IMR-90 (cell line): ENCODE measurements at regions not wholly inside any gene's neighbourhood (a gene's known extent, or its start where the extent isn't known, plus 50 kb on each side); places are given as distances from the start of the nearest gene placed in this dataset.

Experiments
- ATAC-seq: fragments of 200-7000 bp; cut with Tn5 transposase; 2 replicates; pipeline ENCODE4 v1.9.1; 2020; ENCODE audit warnings: low read depth, mild to moderate bottlenecking, moderate library complexity
- BruUV-seq: library from RNA; stranded (reverse); fragments of 400-500 nt; replicated peaks from 2 replicates; lab custom pipeline; 2021; lab: Mats Ljungman, UMichigan
- CTCF ChIA-PET: fragments of 300-600 bp; formaldehyde crosslinking; extraction: SDS; loops from one replicate; lab custom pipeline; 2021; ENCODE audit warnings: antibody characterized with exemption; lab: Yijun Ruan, JAX
- POLR2A ChIA-PET: fragments of 300-600 bp; sonication (Branson Sonifier 250); formaldehyde crosslinking; loops from one replicate; lab custom pipeline; 2022; ENCODE audit warnings: antibody characterized with exemption; ENCODE audit not compliant: unreplicated experiment; lab: Charles Lee
- DNase-seq: peaks from one replicate; pipeline ENCODE4 v3.0.0; 2013
- H2AFZ ChIP-seq: replicated peaks from 2 replicates; pipeline ENCODE3; 2013; ENCODE audit warnings: low read length, mild to moderate bottlenecking; ENCODE audit not compliant: poor library complexity
- H2AK5ac ChIP-seq: 2 replicates; pipeline ENCODE4 v1.6.1; 2013; ENCODE audit warnings: low read depth, low read length, inconsistent platforms
- H2AK9ac ChIP-seq: replicated peaks from 2 replicates; pipeline ENCODE3; 2013; ENCODE audit warnings: mild to moderate bottlenecking, low read depth, low read length, moderate library complexity; ENCODE audit not compliant: poor library complexity
- H2BK120ac ChIP-seq: 2 replicates; pipeline ENCODE4 v1.6.1; 2013; ENCODE audit warnings: low read depth, low read length, inconsistent platforms
- H2BK15ac ChIP-seq: 3 replicates; pipeline ENCODE4 v1.6.1; 2013; ENCODE audit warnings: low read depth, low read length, inconsistent platforms
- H2BK20ac ChIP-seq: 2 replicates; pipeline ENCODE4 v1.6.1; 2013; ENCODE audit warnings: low read depth, mild to moderate bottlenecking, inconsistent platforms, low read length, moderate library complexity
- H2BK5ac ChIP-seq: 2 replicates; pipeline ENCODE4 v1.6.1; 2013; ENCODE audit warnings: mild to moderate bottlenecking, low read depth, low read length, inconsistent platforms; ENCODE audit not compliant: poor library complexity, severe bottlenecking
- H3K14ac ChIP-seq: replicated peaks from 2 replicates; pipeline ENCODE4 v1.6.1; 2013; ENCODE audit warnings: low read depth, low read length, inconsistent platforms
- H3K18ac ChIP-seq: 2 replicates; pipeline ENCODE4 v1.6.1; 2013; ENCODE audit warnings: low read depth, low read length, control low read depth
- H3K23ac ChIP-seq: 2 replicates; pipeline ENCODE4 v1.6.1; 2013; ENCODE audit warnings: low read depth, low read length, inconsistent platforms
- H3K27ac ChIP-seq: 2 replicates; pipeline ENCODE4 v1.5.1; 2013; ENCODE audit warnings: mild to moderate bottlenecking, control low read depth, low read length; ENCODE audit not compliant: insufficient read depth
- H3K27me3 ChIP-seq: 2 replicates; pipeline ENCODE4 v1.6.1; 2013; ENCODE audit warnings: low read length; ENCODE audit not compliant: control insufficient read depth, insufficient read depth
- H3K36me3 ChIP-seq: 2 replicates; pipeline ENCODE4 v1.6.1; 2013; ENCODE audit warnings: low read length, mixed read lengths; ENCODE audit not compliant: control insufficient read depth, insufficient read depth
- H3K4ac ChIP-seq: 2 replicates; pipeline ENCODE4 v1.6.1; 2013; ENCODE audit warnings: low read depth, low read length, inconsistent platforms
- H3K4me1 ChIP-seq: 2 replicates; pipeline ENCODE4 v1.6.1; 2013; ENCODE audit warnings: low read length, mixed read lengths; ENCODE audit not compliant: control insufficient read depth, insufficient read depth
- H3K4me2 ChIP-seq: 2 replicates; pipeline ENCODE4 v1.6.1; 2013; ENCODE audit warnings: low read depth, mild to moderate bottlenecking, control low read depth, low read length, moderate library complexity
- H3K4me3 ChIP-seq: 2 replicates; pipeline ENCODE4 v1.5.1; 2013; ENCODE audit warnings: low read depth, mild to moderate bottlenecking, control low read depth, low read length, moderate library complexity; ENCODE audit not compliant: insufficient read depth
- H3K56ac ChIP-seq: 2 replicates; pipeline ENCODE4 v1.6.1; 2013; ENCODE audit warnings: low read length, inconsistent platforms; ENCODE audit not compliant: insufficient read depth; ENCODE audit errors: extremely low read depth
- H3K79me1 ChIP-seq, 2 experiments: 2 replicates each; pipeline ENCODE4 v1.6.1; 2013; ENCODE audit warnings: low read length in 2 of 2, inconsistent platforms in 1 of 2, low read depth in 1 of 2
- H3K9ac ChIP-seq: 2 replicates; pipeline ENCODE4 v1.6.1; 2013; ENCODE audit warnings: low read depth, low read length, control low read depth
- H3K9me1 ChIP-seq: 2 replicates; pipeline ENCODE4 v1.6.1; 2013; ENCODE audit warnings: low read length, inconsistent platforms; ENCODE audit not compliant: insufficient read depth
- H3K9me3 ChIP-seq: 2 replicates; pipeline ENCODE4 v1.6.1; 2013; ENCODE audit warnings: low read length; ENCODE audit not compliant: control insufficient read depth, insufficient read depth
- H4K20me1 ChIP-seq: 2 replicates; pipeline ENCODE4 v1.6.1; 2013; ENCODE audit warnings: low read length, inconsistent platforms; ENCODE audit not compliant: insufficient read depth
- H4K5ac ChIP-seq: 2 replicates; pipeline ENCODE4 v1.6.1; 2013; ENCODE audit warnings: mild to moderate bottlenecking, low read depth, low read length, control low read depth
- H4K8ac ChIP-seq, 2 experiments: 2 replicates each; pipeline ENCODE4 v1.6.1; 2013; ENCODE audit warnings: low read depth in 2 of 2, low read length in 2 of 2, control low read depth in 1 of 2, inconsistent platforms in 1 of 2
- H4K91ac ChIP-seq: 2 replicates; pipeline ENCODE4 v1.6.1; 2013; ENCODE audit warnings: low read depth, low read length, inconsistent platforms; ENCODE audit not compliant: insufficient read depth
- BHLHE40 ChIP-seq: fragments of 150-350 bp; IDR thresholded peaks from 2 replicates; pipeline ENCODE4 v1.6.1; 2016; ENCODE audit warnings: mild to moderate bottlenecking, low read depth, low read length
- CEBPB ChIP-seq: IDR thresholded peaks from 2 replicates; pipeline ENCODE4 v1.6.1; 2012; ENCODE audit warnings: low read depth, low read length, improper control_type of control experiment
- CHD1 ChIP-seq: IDR thresholded peaks from 2 replicates; pipeline ENCODE4 v1.6.1; 2012; ENCODE audit warnings: low read depth, low read length, improper control_type of control experiment
- ELK1 ChIP-seq: fragments of 150-350 bp; IDR thresholded peaks from 2 replicates; pipeline ENCODE4 v1.6.1; 2016; ENCODE audit warnings: low read depth, mild to moderate bottlenecking, low read length, moderate library complexity, borderline replicate concordance
- FOS ChIP-seq: fragments of 150-350 bp; IDR thresholded peaks from 2 replicates; pipeline ENCODE4 v1.6.1; 2016; ENCODE audit warnings: low read depth, low read length
- MAFK ChIP-seq: IDR thresholded peaks from 2 replicates; pipeline ENCODE4 v1.6.1; 2012; ENCODE audit warnings: low read depth, low read length, improper control_type of control experiment
- MAZ ChIP-seq: IDR thresholded peaks from 2 replicates; pipeline ENCODE4 v1.6.1; 2012; ENCODE audit warnings: low read depth, mild to moderate bottlenecking, low read length, improper control_type of control experiment, moderate library complexity, borderline replicate concordance
- NFE2L2 ChIP-seq: fragments of 150-350 bp; IDR thresholded peaks from 2 replicates; pipeline ENCODE4 v1.6.1; 2016; ENCODE audit warnings: low read depth, mild to moderate bottlenecking, low read length
- POLR2A ChIP-seq: IDR thresholded peaks from 2 replicates; pipeline ENCODE4 v1.6.1; 2012; ENCODE audit warnings: mild to moderate bottlenecking, low read depth, low read length
- RAD21 ChIP-seq: IDR thresholded peaks from 2 replicates; pipeline ENCODE4 v1.6.1; 2012; ENCODE audit warnings: low read length, improper control_type of control experiment
- RCOR1 ChIP-seq: IDR thresholded peaks from 2 replicates; pipeline ENCODE4 v1.6.1; 2012; ENCODE audit warnings: mild to moderate bottlenecking, low read length, improper control_type of control experiment; ENCODE audit not compliant: insufficient replicate concordance
- RFX5 ChIP-seq: IDR thresholded peaks from 2 replicates; pipeline ENCODE4 v1.8.0; 2012; ENCODE audit warnings: low read depth, mild to moderate bottlenecking, low read length, moderate library complexity
- SMC3 ChIP-seq: fragments of 150-350 bp; IDR thresholded peaks from 2 replicates; pipeline ENCODE4 v1.6.1; 2016; ENCODE audit warnings: low read depth, mild to moderate bottlenecking, antibody characterized with exemption, low read length, moderate library complexity
- USF2 ChIP-seq: fragments of 150-350 bp; IDR thresholded peaks from 2 replicates; pipeline ENCODE4 v1.6.1; 2017; ENCODE audit warnings: mild to moderate bottlenecking, antibody characterized with exemption, low read length, low read depth
- WGBS, 2 experiments: methylation state at CpG; one replicate each; pipeline versions ENCODE4 v1.1.5 to v1.1.7; 2013; ENCODE audit warnings: missing lambda C conversion rate in 2 of 2; ENCODE audit not compliant: insufficient read length in 1 of 2; ENCODE audit errors: extremely low coverage in 2 of 2; 5-methylcytosine and 5-hydroxymethylcytosine counted together
- dilution Hi-C: fragments of 300-500 bp; cut with HindIII; formaldehyde crosslinking; loops from one replicate; pipeline ENCODE4 v1.14.3; 2018; ENCODE audit warnings: low sequenced_read_pairs; ENCODE audit not compliant: unreplicated experiment
- in situ Hi-C: fragments of 300-500 bp; cut with MboI; formaldehyde crosslinking; loops from 3 replicates; pipeline ENCODE4 v1.14.3; 2019; ENCODE audit warnings: low sequenced_read_pairs, inconsistent platforms, mixed read lengths
- intact Hi-C: fragments of 100-400 bp; cut with micrococcal nuclease; formaldehyde crosslinking; loops from 2 replicates; pipeline ENCODE4 v1.10.0; 2022
- TF ChIP-seq, protein P1 (sequence below): conservative IDR thresholded peaks from 2 replicates; pipeline ENCODE4 v1.5.1; 2012; ENCODE audit warnings: mild to moderate bottlenecking, low read depth, low read length, improper control_type of control experiment

- H2BK15ac ChIP-seq: no peak overlapping the region
- 17% methylated on average over 1 of the region's 7 CpGs; no CpG with 5 or more reads in 1 of the 2 experiments for WGBS, 2 experiments
- TF ChIP-seq NFE2L2 (no peak), CEBPB (no peak), RAD21 (no peak), MAFK (no peak), ELK1 (no peak), RFX5 (no peak), RCOR1 (no peak), FOS (no peak), MAZ (no peak), CHD1 (no peak), POLR2A (no peak), SMC3 (no peak), BHLHE40 (no peak), USF2 (no peak)
- TF ChIP-seq, protein P1, sequence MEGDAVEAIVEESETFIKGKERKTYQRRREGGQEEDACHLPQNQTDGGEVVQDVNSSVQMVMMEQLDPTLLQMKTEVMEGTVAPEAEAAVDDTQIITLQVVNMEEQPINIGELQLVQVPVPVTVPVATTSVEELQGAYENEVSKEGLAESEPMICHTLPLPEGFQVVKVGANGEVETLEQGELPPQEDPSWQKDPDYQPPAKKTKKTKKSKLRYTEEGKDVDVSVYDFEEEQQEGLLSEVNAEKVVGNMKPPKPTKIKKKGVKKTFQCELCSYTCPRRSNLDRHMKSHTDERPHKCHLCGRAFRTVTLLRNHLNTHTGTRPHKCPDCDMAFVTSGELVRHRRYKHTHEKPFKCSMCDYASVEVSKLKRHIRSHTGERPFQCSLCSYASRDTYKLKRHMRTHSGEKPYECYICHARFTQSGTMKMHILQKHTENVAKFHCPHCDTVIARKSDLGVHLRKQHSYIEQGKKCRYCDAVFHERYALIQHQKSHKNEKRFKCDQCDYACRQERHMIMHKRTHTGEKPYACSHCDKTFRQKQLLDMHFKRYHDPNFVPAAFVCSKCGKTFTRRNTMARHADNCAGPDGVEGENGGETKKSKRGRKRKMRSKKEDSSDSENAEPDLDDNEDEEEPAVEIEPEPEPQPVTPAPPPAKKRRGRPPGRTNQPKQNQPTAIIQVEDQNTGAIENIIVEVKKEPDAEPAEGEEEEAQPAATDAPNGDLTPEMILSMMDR: no peak
- H3K14ac ChIP-seq: no peak overlapping the region
- H3K4me1 ChIP-seq: peaks cover 3% of the 10 kb centered on the region; the same call in 1 of the 2 replicates
- H2AFZ ChIP-seq: no peak overlapping the region
- dilution Hi-C loops: no loop called here
- no peak overlapping the region for H3K9ac ChIP-seq
- CTCF ChIA-PET: no interaction called here
- no peak overlapping the region for H3K4ac ChIP-seq
- in situ Hi-C loops: no loop called here
- no peaks in the 10 kb centered on the region for H3K9me3 ChIP-seq
- no peak overlapping the region for H2BK5ac ChIP-seq
- no peak overlapping the region for H3K27ac ChIP-seq
- no TSS peak for BruUV-seq
- H3K79me1 ChIP-seq: no peaks in the 10 kb centered on the region
- H2AK5ac ChIP-seq: no peak overlapping the region
- H3K36me3 ChIP-seq: no peaks in the 10 kb centered on the region
- no peak overlapping the region for H2AK9ac ChIP-seq
- no peaks in the 10 kb centered on the region for H3K9me1 ChIP-seq
- H4K8ac ChIP-seq: no peak overlapping the region
- H3K23ac ChIP-seq: no peak overlapping the region
- no peak overlapping the region for H2BK120ac ChIP-seq
- intact Hi-C loops: no loop called here
- H3K27me3 ChIP-seq: peaks cover 46% of the 10 kb centered on the region
- no peak overlapping the region for H4K5ac ChIP-seq
- ATAC-seq (no peak), DNase-seq (no peak)
- no peak overlapping the region for H3K4me3 ChIP-seq
- H3K4me2 ChIP-seq: no peak overlapping the region
- no peaks in the 10 kb centered on the region for H4K20me1 ChIP-seq
- H3K56ac ChIP-seq: no peak overlapping the region
- H4K91ac ChIP-seq: no peak overlapping the region
- H2BK20ac ChIP-seq: no peak overlapping the region
- POLR2A ChIA-PET: no interaction called here
- H3K18ac ChIP-seq: no peak overlapping the region
Observed at GRCh38 chr3:194246709-194247349, 104.3 kb downstream of the CPN2 start.
